ENCODE measurements at regions not wholly inside any gene's neighbourhood (a gene's known extent, or its start where the extent isn't known, plus 50 kb on each side); places are given as distances from the start of the nearest gene placed in this dataset.

DNA sequence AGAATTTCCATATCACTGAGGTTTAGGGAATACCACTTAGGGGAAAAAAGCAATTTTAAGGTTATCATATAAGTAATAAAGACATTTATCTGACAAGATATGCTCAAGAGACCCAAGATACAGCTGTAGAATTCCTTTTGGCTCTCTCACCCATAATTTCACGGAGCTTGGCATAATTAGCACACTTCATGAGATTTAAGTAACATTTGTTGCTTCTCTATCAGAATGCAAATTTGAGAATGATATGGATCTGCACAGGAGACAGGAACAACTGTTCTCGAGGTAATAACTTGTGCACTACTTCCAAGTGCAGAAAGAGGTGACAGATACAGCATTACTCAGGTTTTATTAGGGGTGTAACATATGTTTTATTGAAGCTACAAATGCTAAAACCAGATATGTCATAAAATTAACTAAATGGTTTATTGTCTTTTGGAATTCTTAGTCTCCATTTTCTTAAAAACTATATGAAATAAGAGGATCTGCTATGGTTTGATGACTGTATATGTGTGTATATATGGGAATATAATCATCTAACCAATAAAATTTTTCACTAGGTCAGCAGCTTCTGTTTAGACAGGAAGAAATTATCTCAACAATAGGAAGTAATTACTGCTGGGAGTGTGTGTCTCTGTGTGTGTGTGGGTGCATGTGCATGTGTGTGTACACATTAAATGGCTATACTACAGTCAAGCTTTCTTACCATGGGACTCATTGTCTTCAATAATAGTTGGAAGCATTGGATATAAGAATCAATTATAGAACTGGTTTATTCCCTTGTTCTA is 401.3 kb downstream of the PCDH17 start:
- no peak for TF ChIP-seq POLR2AphosphoS5 (IDR thresholded peaks at IDR 0.05)
- TF ChIP-seq, protein P1, sequence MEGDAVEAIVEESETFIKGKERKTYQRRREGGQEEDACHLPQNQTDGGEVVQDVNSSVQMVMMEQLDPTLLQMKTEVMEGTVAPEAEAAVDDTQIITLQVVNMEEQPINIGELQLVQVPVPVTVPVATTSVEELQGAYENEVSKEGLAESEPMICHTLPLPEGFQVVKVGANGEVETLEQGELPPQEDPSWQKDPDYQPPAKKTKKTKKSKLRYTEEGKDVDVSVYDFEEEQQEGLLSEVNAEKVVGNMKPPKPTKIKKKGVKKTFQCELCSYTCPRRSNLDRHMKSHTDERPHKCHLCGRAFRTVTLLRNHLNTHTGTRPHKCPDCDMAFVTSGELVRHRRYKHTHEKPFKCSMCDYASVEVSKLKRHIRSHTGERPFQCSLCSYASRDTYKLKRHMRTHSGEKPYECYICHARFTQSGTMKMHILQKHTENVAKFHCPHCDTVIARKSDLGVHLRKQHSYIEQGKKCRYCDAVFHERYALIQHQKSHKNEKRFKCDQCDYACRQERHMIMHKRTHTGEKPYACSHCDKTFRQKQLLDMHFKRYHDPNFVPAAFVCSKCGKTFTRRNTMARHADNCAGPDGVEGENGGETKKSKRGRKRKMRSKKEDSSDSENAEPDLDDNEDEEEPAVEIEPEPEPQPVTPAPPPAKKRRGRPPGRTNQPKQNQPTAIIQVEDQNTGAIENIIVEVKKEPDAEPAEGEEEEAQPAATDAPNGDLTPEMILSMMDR (IDR thresholded peaks at IDR 0.05), result no peak
- no peak for TF ChIP-seq EP300 (IDR thresholded peaks at IDR 0.05)

Measured in upper lobe of left lung (tissue), 4 donors.